Left ventricle myocardium superior (tissue), 1 donor: ENCODE measurements at regions not wholly inside any gene's neighbourhood (a gene's known extent, or its start where the extent isn't known, plus 50 kb on each side); places are given as distances from the start of the nearest gene placed in this dataset. TPM values are rescaled to one million over a fixed set of nuclear protein-coding genes. Genes with fewer than 3 reads are reported as not detected.

Experiments
- microRNA-seq: library from miRNA; unstranded; fragments of <30 nt; microRNA quantifications from one replicate; pipeline ENCODE4 v1.2.0, GENCODE V29; 2020; ENCODE audit warnings: borderline number of aligned reads
- donor health status: DM: no; HTN: yes; CAD: no; lungs with severe emphysema.

Small RNAs in the stretch of these regions (microRNA-seq; reads per million reads assigned to microRNA genes)
- gene MIR3664 = not detected
